ENCODE measurements at regions not wholly inside any gene's neighbourhood (a gene's known extent, or its start where the extent isn't known, plus 50 kb on each side); places are given as distances from the start of the nearest gene placed in this dataset.

- DNase-seq (ENCODE audit: low read depth in 3 of 3, low spot score in 2 of 3): no peak
Measured at GRCh38 chr22:45094825-45095224, 68.9 kb upstream of the NUP50 start.

- DNase-seq (ENCODE audit: low read depth in 3 of 3, low spot score in 2 of 3): peak; percentile 40 to 65 (median 56)
Measured at GRCh38 chr22:45096256-45096907, 67.3 kb upstream of the NUP50 start.

- DNase-seq (ENCODE audit: low read depth in 3 of 3, low spot score in 2 of 3): no peak
Measured at GRCh38 chr22:45097061-45097460, 66.7 kb upstream of the NUP50 start.

- DNase-seq (ENCODE audit: low read depth in 3 of 3, low spot score in 2 of 3): no peak
Measured at GRCh38 chr22:45098056-45098455, 65.7 kb upstream of the NUP50 start.

- no peak for DNase-seq (ENCODE audit: low read depth in 3 of 3, low spot score in 2 of 3)
Measured at GRCh38 chr22:45099961-45100360, 63.8 kb upstream of the NUP50 start.

- DNase-seq (ENCODE audit: low read depth in 3 of 3, low spot score in 2 of 3): peak in 1 of 3 donors; percentile 17
Measured at GRCh38 chr22:45101515-45102227, 62.1 kb upstream of the NUP50 start.

GRCh38 chr22:45102896-45103420 is 60.8 kb upstream of the NUP50 start:
- no peak for DNase-seq (ENCODE audit: low read depth in 3 of 3, low spot score in 2 of 3)

- no peak for DNase-seq (ENCODE audit: low read depth in 3 of 3, low spot score in 2 of 3)
Measured at GRCh38 chr22:45103756-45104155, 60.0 kb upstream of the NUP50 start.

GRCh38 chr22:45104313-45104712 is 59.4 kb upstream of the NUP50 start:
- DNase-seq (ENCODE audit: low read depth in 3 of 3, low spot score in 2 of 3): no peak

GRCh38 chr22:45105281-45105702 is 58.4 kb upstream of the NUP50 start:
- DNase-seq (ENCODE audit: low read depth in 3 of 3, low spot score in 2 of 3): no peak

- no peak for DNase-seq (ENCODE audit: low read depth in 3 of 3, low spot score in 2 of 3)
Measured at GRCh38 chr22:45107671-45108070, 56.1 kb upstream of the NUP50 start.

- DNase-seq (ENCODE audit: low read depth in 3 of 3, low spot score in 2 of 3): no peak
Measured at GRCh38 chr22:45112136-45112879, 51.4 kb upstream of the NUP50 start.
